ENCODE measurements at regions not wholly inside any gene's neighbourhood (a gene's known extent, or its start where the extent isn't known, plus 50 kb on each side); places are given as distances from the start of the nearest gene placed in this dataset.

DNA sequence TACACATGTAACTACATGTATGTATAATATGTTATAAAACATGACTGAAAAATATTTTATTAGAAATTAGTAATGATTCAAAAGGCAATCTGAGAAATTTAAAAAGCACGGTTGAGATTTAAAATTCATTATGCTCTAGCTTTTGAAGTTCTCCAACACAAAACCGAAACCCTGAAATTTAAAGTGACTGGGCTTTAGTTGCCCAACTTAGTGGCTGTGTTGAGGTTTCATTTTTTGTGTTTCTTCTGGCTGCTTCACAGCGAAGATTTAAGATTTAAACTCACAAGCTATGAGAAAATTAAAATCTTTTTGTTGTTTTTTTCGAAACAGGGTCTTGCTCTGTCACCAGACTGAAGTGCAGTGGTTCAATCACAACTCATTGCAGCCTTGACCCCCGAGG, 1058.7 kb downstream of the NCAM2 start:
- POLR2A ChIA-PET: no interaction called here
- no peak for DNase-seq (ENCODE audit: low read depth in 1 of 2, low spot score in 1 of 2)
- Histone ChIP-seq H3K4me1 (no peaks in the 10 kb centered on the region), H3K4me2 (no peak overlapping the region), H3K27ac (no peak overlapping the region), H3K9me3 (no peaks in the 10 kb centered on the region), H3K4me3 (no peak overlapping the region)
- no peak for TF ChIP-seq HDAC2 (IDR thresholded peaks at IDR 0.05)
- whole genome bisulfite sequencing (ENCODE audit: missing lambda C conversion rate): 5% methylated on average over 5 of the region's 5 CpGs
- FAIRE-seq: no peak
- no peak for ATAC-seq
- CTCF ChIA-PET: no interaction called here

DNA sequence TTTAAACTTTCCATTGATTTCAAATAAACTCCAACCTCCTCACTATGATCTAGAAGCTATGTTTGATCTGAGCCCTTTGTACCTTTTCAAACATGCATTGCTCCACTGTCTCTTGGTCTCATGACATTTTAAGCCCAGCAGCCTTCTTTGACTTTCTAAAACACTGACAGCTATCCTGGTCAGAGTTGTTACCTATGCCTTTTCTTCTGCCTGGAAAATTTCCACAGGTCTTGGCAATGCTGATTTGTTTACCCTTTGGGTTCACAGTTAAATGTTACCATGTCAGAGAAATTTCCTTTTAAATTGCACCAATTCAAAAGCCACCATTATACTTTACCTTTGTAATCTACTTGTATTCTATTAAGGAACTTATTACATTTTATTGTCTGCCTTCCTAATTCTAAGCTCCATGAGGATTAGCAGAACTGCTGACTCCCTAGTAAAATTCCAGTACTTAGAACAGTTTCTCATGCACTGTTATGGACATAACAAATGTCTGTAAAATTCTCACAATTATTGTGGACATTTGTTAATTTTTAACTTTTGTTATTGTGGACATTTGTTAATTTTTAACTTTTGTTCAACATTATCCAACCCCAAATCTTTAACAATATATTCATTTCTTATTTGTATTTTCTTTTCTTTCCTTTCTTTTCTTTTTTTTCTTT, 1064.4 kb downstream of the NCAM2 start:
- H3K9me3 ChIP-seq: no peaks in the 10 kb centered on the region
- no peak overlapping the region for H3K4me3 ChIP-seq
- no peak overlapping the region for H3K4me2 ChIP-seq
- ChIA-PET POLR2A (no interaction called here), CTCF (interaction anchor here (1.0 kb wide), 1 partner anchor 729 kb away, joined by 3 read pairs; no protein-coding TSS in a partner anchor)
- FAIRE-seq (no peak), ATAC-seq (no peak), DNase-seq (ENCODE audit: low read depth in 1 of 2, low spot score in 1 of 2) (no peak)
- no peak for TF ChIP-seq ZC3H11A (IDR thresholded peaks at IDR 0.05)
- TF ChIP-seq JUNB (IDR thresholded peaks at IDR 0.05): no peak
- TF ChIP-seq, protein P1, sequence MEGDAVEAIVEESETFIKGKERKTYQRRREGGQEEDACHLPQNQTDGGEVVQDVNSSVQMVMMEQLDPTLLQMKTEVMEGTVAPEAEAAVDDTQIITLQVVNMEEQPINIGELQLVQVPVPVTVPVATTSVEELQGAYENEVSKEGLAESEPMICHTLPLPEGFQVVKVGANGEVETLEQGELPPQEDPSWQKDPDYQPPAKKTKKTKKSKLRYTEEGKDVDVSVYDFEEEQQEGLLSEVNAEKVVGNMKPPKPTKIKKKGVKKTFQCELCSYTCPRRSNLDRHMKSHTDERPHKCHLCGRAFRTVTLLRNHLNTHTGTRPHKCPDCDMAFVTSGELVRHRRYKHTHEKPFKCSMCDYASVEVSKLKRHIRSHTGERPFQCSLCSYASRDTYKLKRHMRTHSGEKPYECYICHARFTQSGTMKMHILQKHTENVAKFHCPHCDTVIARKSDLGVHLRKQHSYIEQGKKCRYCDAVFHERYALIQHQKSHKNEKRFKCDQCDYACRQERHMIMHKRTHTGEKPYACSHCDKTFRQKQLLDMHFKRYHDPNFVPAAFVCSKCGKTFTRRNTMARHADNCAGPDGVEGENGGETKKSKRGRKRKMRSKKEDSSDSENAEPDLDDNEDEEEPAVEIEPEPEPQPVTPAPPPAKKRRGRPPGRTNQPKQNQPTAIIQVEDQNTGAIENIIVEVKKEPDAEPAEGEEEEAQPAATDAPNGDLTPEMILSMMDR (IDR thresholded peaks at IDR 0.05): no peak
- no peak for TF ChIP-seq RAD21 (conservative IDR thresholded peaks at IDR 0.05 in 1 of 2, IDR thresholded peaks at IDR 0.05 in 1 of 2)
- TF ChIP-seq FOSL2 (IDR thresholded peaks at IDR 0.05): no peak
- no peak for TF ChIP-seq FOSL2 (CRISPR knock-in tag; IDR thresholded peaks at IDR 0.05)
- no peak for TF ChIP-seq RNF2 (IDR thresholded peaks at IDR 0.05; ENCODE audit: borderline replicate concordance, low read depth)
- no peak for TF ChIP-seq CBX8 (IDR thresholded peaks at IDR 0.05)
- TF ChIP-seq, protein P2, sequence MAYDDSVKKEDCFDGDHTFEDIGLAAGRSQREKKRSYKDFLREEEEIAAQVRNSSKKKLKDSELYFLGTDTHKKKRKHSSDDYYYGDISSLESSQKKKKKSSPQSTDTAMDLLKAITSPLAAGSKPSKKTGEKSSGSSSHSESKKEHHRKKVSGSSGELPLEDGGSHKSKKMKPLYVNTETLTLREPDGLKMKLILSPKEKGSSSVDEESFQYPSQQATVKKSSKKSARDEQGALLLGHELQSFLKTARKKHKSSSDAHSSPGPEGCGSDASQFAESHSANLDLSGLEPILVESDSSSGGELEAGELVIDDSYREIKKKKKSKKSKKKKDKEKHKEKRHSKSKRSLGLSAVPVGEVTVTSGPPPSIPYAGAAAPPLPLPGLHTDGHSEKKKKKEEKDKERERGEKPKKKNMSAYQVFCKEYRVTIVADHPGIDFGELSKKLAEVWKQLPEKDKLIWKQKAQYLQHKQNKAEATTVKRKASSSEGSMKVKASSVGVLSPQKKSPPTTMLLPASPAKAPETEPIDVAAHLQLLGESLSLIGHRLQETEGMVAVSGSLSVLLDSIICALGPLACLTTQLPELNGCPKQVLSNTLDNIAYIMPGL (CRISPR knock-in tag; IDR thresholded peaks at IDR 0.05; ENCODE audit: borderline replicate concordance): no peak
- TF ChIP-seq, protein P3, sequence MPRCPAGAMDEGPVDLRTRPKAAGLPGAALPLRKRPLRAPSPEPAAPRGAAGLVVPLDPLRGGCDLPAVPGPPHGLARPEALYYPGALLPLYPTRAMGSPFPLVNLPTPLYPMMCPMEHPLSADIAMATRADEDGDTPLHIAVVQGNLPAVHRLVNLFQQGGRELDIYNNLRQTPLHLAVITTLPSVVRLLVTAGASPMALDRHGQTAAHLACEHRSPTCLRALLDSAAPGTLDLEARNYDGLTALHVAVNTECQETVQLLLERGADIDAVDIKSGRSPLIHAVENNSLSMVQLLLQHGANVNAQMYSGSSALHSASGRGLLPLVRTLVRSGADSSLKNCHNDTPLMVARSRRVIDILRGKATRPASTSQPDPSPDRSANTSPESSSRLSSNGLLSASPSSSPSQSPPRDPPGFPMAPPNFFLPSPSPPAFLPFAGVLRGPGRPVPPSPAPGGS (IDR thresholded peaks at IDR 0.05): no peak
- no peak for TF ChIP-seq SREBF2 (IDR thresholded peaks at IDR 0.05)
- no peak for TF ChIP-seq CHD2 (IDR thresholded peaks at IDR 0.05; ENCODE audit: low read length, partially characterized antibody)
- no peaks in the 10 kb centered on the region for H3K4me1 ChIP-seq
- H3K27ac ChIP-seq: no peak overlapping the region

DNA sequence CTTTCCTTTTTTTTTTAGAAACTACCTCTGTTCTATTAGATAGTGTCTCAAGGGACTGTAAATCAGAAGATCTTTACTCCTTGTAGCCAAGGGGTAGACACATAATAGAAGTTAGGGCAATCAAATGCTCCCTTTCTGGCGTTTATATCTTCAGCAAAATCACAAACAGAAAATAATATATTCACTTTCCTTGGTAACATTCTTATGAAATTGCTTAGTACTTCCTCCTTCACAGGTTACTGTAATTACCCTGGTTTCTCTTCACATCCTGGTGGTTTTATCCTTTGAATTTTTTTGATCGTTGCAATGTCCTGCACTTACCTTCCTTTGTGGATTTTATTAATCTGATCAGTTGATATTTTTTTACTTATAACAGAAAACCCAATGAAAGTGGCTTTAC, 1064.9 kb downstream of the NCAM2 start:
- no peak overlapping the region for H3K4me2 ChIP-seq
- 5% methylated on average over 2 of the region's 2 CpGs for WGBS (ENCODE audit: missing lambda C conversion rate)
- POLR2A ChIA-PET: no interaction called here
- DNase-seq (ENCODE audit: low read depth in 1 of 2, low spot score in 1 of 2) (no peak), FAIRE-seq (no peak), ATAC-seq (no peak)
- H3K27ac ChIP-seq: no peak overlapping the region
- TF ChIP-seq SMC3 (IDR thresholded peaks at IDR 0.05): no peak
- no peak for TF ChIP-seq POLR2AphosphoS2 (conservative IDR thresholded peaks at IDR 0.05; ENCODE audit: low read length)
- no peak for TF ChIP-seq KDM1A (IDR thresholded peaks at IDR 0.05; ENCODE audit: low read depth)
- no peak for TF ChIP-seq CEBPB (IDR thresholded peaks at IDR 0.05)
- TF ChIP-seq HDAC2 (IDR thresholded peaks at IDR 0.05): no peak
- no peak for TF ChIP-seq FOXS1 (CRISPR knock-in tag; IDR thresholded peaks at IDR 0.05)
- H3K9me3 ChIP-seq: no peaks in the 10 kb centered on the region
- CTCF ChIA-PET: no interaction called here
- H3K4me1 ChIP-seq: no peaks in the 10 kb centered on the region
- no peak overlapping the region for H3K4me3 ChIP-seq
